H9 (cell line): ENCODE measurements at regions not wholly inside any gene's neighbourhood (a gene's known extent, or its start where the extent isn't known, plus 50 kb on each side); places are given as distances from the start of the nearest gene placed in this dataset.

ENCODE experiments used
- DNase-seq: peaks from one replicate; pipeline ENCODE4 v3.0.0-alpha.2; 2017
- H2AFZ ChIP-seq: one replicate; pipeline ENCODE4 v1.6.1; 2013; ENCODE audit warnings: mild to moderate bottlenecking, low read length, control low read depth, moderate library complexity
- H2AK5ac ChIP-seq: 2 replicates; pipeline ENCODE4 v1.6.1; 2013; ENCODE audit warnings: low read length, control low read depth, mixed read lengths; ENCODE audit not compliant: insufficient read length
- H2BK120ac ChIP-seq: one replicate; pipeline ENCODE4 v1.6.1; 2013; ENCODE audit warnings: low read depth, mild to moderate bottlenecking, low read length, control low read depth, inconsistent platforms; ENCODE audit not compliant: poor library complexity, severe bottlenecking
- H2BK12ac ChIP-seq: 2 replicates; pipeline ENCODE4 v1.6.1; 2013; ENCODE audit warnings: low read length, control low read depth, mixed read lengths, low read depth; ENCODE audit not compliant: insufficient read length
- H2BK15ac ChIP-seq: 2 replicates; pipeline ENCODE4 v1.6.1; 2013; ENCODE audit warnings: low read depth, low read length, control low read depth
- H2BK20ac ChIP-seq: one replicate; pipeline ENCODE4 v1.6.1; 2013; ENCODE audit warnings: low read depth, mild to moderate bottlenecking, low read length, control low read depth, inconsistent platforms; ENCODE audit not compliant: poor library complexity, severe bottlenecking
- H2BK5ac ChIP-seq: 2 replicates; pipeline ENCODE4 v1.6.1; 2013; ENCODE audit warnings: low read length, control low read depth, mixed read lengths; ENCODE audit not compliant: insufficient read length
- H3K14ac ChIP-seq: 2 replicates; pipeline ENCODE4 v1.6.1; 2013; ENCODE audit warnings: low read length, control low read depth; ENCODE audit not compliant: insufficient read depth
- H3K18ac ChIP-seq: 2 replicates; pipeline ENCODE4 v1.6.1; 2013; ENCODE audit warnings: low read depth, mild to moderate bottlenecking, mixed read lengths, low read length, control low read depth; ENCODE audit not compliant: insufficient read length
- H3K23ac ChIP-seq: 2 replicates; pipeline ENCODE4 v1.6.1; 2013; ENCODE audit warnings: low read length, control low read depth, mixed read lengths, low read depth; ENCODE audit not compliant: insufficient read length
- H3K23me2 ChIP-seq: 2 replicates; pipeline ENCODE4 v1.6.1; 2013; ENCODE audit warnings: low read depth, mild to moderate bottlenecking, mixed read lengths, low read length, control low read depth; ENCODE audit not compliant: insufficient read length, poor library complexity, severe bottlenecking
- H3K27ac ChIP-seq: 2 replicates; pipeline ENCODE4 v1.5.1; 2013; ENCODE audit warnings: low read length, control low read depth, mixed read lengths, low read depth; ENCODE audit not compliant: insufficient read length
- H3K27me3 ChIP-seq: 2 replicates; pipeline ENCODE4 v1.6.1; 2013; ENCODE audit warnings: low read length, control low read depth, inconsistent platforms; ENCODE audit not compliant: insufficient read depth
- H3K4ac ChIP-seq: 2 replicates; pipeline ENCODE4 v1.6.1; 2013; ENCODE audit warnings: low read depth, mild to moderate bottlenecking, control low read depth, inconsistent platforms, low read length, moderate library complexity
- H3K4me1 ChIP-seq: 2 replicates; pipeline ENCODE4 v1.6.1; 2013; ENCODE audit warnings: low read length, control low read depth, inconsistent platforms; ENCODE audit not compliant: insufficient read depth
- H3K4me2 ChIP-seq: 2 replicates; pipeline ENCODE4 v1.6.1; 2013; ENCODE audit warnings: low read length, control low read depth, mixed read lengths; ENCODE audit not compliant: insufficient read length, insufficient read depth
- H3K56ac ChIP-seq: 2 replicates; pipeline ENCODE4 v1.6.1; 2013; ENCODE audit warnings: low read depth, mild to moderate bottlenecking, mixed read lengths, low read length, control low read depth; ENCODE audit not compliant: insufficient read length
- H3K79me1 ChIP-seq: 2 replicates; pipeline ENCODE4 v1.6.1; 2013; ENCODE audit warnings: low read depth, mild to moderate bottlenecking, moderate library complexity, low read length, control low read depth, inconsistent platforms; ENCODE audit not compliant: insufficient read depth, poor library complexity, severe bottlenecking
- H3K79me2 ChIP-seq: 2 replicates; pipeline ENCODE4 v1.6.1; 2013; ENCODE audit warnings: low read length, control low read depth, inconsistent platforms; ENCODE audit not compliant: insufficient read depth
- H3K9ac ChIP-seq: 2 replicates; pipeline ENCODE4 v1.6.1; 2013; ENCODE audit warnings: low read length, control low read depth, mixed read lengths; ENCODE audit not compliant: insufficient read length; ENCODE audit errors: extremely low read depth
- H3K9me3 ChIP-seq: one replicate; pipeline ENCODE4 v1.6.1; 2013; ENCODE audit warnings: low read depth, low read length, inconsistent platforms; ENCODE audit not compliant: control insufficient read depth
- H3T11ph ChIP-seq: one replicate; pipeline ENCODE4 v1.6.1; 2013; ENCODE audit warnings: mild to moderate bottlenecking, low read length, control low read depth, inconsistent platforms
- H4K20me1 ChIP-seq: one replicate; pipeline ENCODE4 v1.6.1; 2013; ENCODE audit not compliant: control insufficient read depth, insufficient read length, insufficient read depth
- H4K5ac ChIP-seq: 2 replicates; pipeline ENCODE4 v1.6.1; 2013; ENCODE audit warnings: low read depth, mild to moderate bottlenecking, mixed read lengths, low read length, control low read depth; ENCODE audit not compliant: insufficient read length
- H4K8ac ChIP-seq: replicated peaks from 2 replicates; pipeline ENCODE4 v1.6.1; 2013; ENCODE audit warnings: low read length, control low read depth, mixed read lengths, low read depth; ENCODE audit not compliant: insufficient read length
- H4K91ac ChIP-seq: 2 replicates; pipeline ENCODE4 v1.6.1; 2013; ENCODE audit warnings: low read depth, mild to moderate bottlenecking, moderate library complexity, mixed read lengths, low read length, control low read depth; ENCODE audit not compliant: insufficient read length
- H3K27ac Mint-ChIP-seq, 3 experiments: 2 replicates in 2 of 3; 3 replicates in 1 of 3; pipeline ENCODE4 v1.8.0; 2020 to 2021; ENCODE audit warnings: mixed read lengths in 3 of 3, mild to moderate bottlenecking in 1 of 3, moderate library complexity in 1 of 3
- H3K27me3 Mint-ChIP-seq: 2 replicates; pipeline ENCODE4 v1.8.0; 2021; ENCODE audit warnings: low read depth, mild to moderate bottlenecking, moderate library complexity, mixed read lengths
- H3K36me3 Mint-ChIP-seq, 3 experiments: 2 replicates in 2 of 3; 3 replicates in 1 of 3; pipeline ENCODE4 v1.8.0; 2020 to 2021; ENCODE audit warnings: low read depth in 3 of 3, mixed read lengths in 3 of 3; ENCODE audit not compliant: insufficient read depth in 1 of 3
- H3K4me1 Mint-ChIP-seq, 2 experiments: 2 replicates each; pipeline ENCODE4 v1.8.0; 2020; ENCODE audit warnings: mixed read lengths in 2 of 2
- H3K4me3 Mint-ChIP-seq, 2 experiments: 2 replicates in 1 of 2; 3 replicates in 1 of 2; pipeline ENCODE4 v1.8.0; 2020 to 2021; ENCODE audit warnings: mild to moderate bottlenecking in 2 of 2, mixed read lengths in 2 of 2, moderate library complexity in 1 of 2
- H3K9me3 Mint-ChIP-seq, 2 experiments: 2 replicates in 1 of 2; 3 replicates in 1 of 2; pipeline ENCODE4 v1.8.0; 2020; ENCODE audit warnings: mild to moderate bottlenecking in 2 of 2, mixed read lengths in 2 of 2, moderate library complexity in 1 of 2
- CTCF ChIP-seq: fragments of 200-600 bp; sonication (generic); conservative IDR thresholded peaks from 3 replicates; pipeline ENCODE4 v1.8.0; 2021; ENCODE audit warnings: antibody characterized with exemption, mild to moderate bottlenecking
- WGBS: extraction: QIAGEN DNeasy Blood & Tissue Kit; methylation state at CpG from one replicate; pipeline ENCODE4 v1.1.7; 2013; ENCODE audit warnings: missing lambda C conversion rate, low lambda C conversion rate, mixed read lengths; ENCODE audit not compliant: insufficient read length; ENCODE audit errors: extremely low coverage; 5-methylcytosine and 5-hydroxymethylcytosine counted together

- Histone ChIP-seq H3K23ac (no peak overlapping the region), H3K79me2 (no peaks in the 10 kb centered on the region), H3T11ph (no peak overlapping the region), H3K18ac (no peak overlapping the region), H3K23me2 (no peaks in the 10 kb centered on the region), H3K4ac (no peak overlapping the region), H3K9me3 (no peaks in the 10 kb centered on the region), H2BK5ac (no peak overlapping the region), H2BK15ac (no peak overlapping the region), H3K9ac (no peak overlapping the region), H3K4me1 (no peaks in the 10 kb centered on the region), H3K56ac (no peak overlapping the region), H2AK5ac (no peak overlapping the region), H2AFZ (no peak overlapping the region), H2BK120ac (no peak overlapping the region), H4K5ac (no peak overlapping the region), H3K27me3 (no peaks in the 10 kb centered on the region), H2BK20ac (no peak overlapping the region), H2BK12ac (no peak overlapping the region), H3K4me2 (no peak overlapping the region), H4K20me1 (no peaks in the 10 kb centered on the region), H3K27ac (no peak overlapping the region), H4K91ac (no peak overlapping the region), H4K8ac (no peak overlapping the region), H3K14ac (no peak overlapping the region), H3K79me1 (no peaks in the 10 kb centered on the region)
- Mint-ChIP-seq H3K4me3 (no peak overlapping the region), H3K4me1 (no peaks in the 10 kb centered on the region), H3K36me3 (peaks cover 11 to 22% (median 16%) of the 10 kb centered on the region in 3 experiments), H3K27ac (no peak overlapping the region), H3K27me3 (no peaks in the 10 kb centered on the region), H3K9me3 (peaks cover 25 to 29% of the 10 kb centered on the region in 2 experiments)
- WGBS = no CpG with 5 or more reads among the region's 2 CpGs
- DNase-seq = no peak
- no peak for TF ChIP-seq CTCF
Measured at GRCh38 chr2:221726894-221727513, 154.9 kb upstream of the EPHA4 start.
